MM.1S (cell line): ENCODE measurements at regions not wholly inside any gene's neighbourhood (a gene's known extent, or its start where the extent isn't known, plus 50 kb on each side); places are given as distances from the start of the nearest gene placed in this dataset.

ENCODE experiments used
- EZH2 ChIP-seq: fragments of 300-600 bp; sonication (generic); optimal IDR thresholded peaks from 2 replicates; pipeline ENCODE3; 2017; ENCODE audit warnings: low read depth, mild to moderate bottlenecking, antibody characterized with exemption, low read length, mixed read lengths
- TF ChIP-seq, protein P1 (sequence below): fragments of 300-600 bp; sonication (generic); IDR thresholded peaks from 2 replicates; pipeline ENCODE4 v1.5.1; 2016; ENCODE audit warnings: antibody characterized with exemption, low read length, mixed read lengths

DNA sequence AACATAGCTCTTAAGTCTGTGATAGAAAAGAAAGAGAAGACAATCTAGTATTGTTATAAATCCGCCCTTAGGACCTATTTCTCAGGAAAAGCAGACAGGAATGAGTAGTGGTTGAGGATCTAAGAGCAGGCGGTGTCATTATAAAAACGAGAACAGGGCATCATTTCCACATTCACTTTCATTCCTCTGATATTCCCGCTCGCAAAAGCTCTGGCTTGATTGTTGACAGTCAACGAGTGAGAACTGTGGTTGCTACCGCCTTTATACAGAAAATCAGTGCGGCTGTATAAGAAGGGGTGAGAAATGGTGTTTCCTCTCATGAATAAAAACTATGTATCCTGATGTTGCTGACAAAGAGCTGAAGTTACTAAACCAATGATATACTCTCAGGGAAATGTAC is 1409.6 kb upstream of the WWC1 start:
- TF ChIP-seq, protein P1, sequence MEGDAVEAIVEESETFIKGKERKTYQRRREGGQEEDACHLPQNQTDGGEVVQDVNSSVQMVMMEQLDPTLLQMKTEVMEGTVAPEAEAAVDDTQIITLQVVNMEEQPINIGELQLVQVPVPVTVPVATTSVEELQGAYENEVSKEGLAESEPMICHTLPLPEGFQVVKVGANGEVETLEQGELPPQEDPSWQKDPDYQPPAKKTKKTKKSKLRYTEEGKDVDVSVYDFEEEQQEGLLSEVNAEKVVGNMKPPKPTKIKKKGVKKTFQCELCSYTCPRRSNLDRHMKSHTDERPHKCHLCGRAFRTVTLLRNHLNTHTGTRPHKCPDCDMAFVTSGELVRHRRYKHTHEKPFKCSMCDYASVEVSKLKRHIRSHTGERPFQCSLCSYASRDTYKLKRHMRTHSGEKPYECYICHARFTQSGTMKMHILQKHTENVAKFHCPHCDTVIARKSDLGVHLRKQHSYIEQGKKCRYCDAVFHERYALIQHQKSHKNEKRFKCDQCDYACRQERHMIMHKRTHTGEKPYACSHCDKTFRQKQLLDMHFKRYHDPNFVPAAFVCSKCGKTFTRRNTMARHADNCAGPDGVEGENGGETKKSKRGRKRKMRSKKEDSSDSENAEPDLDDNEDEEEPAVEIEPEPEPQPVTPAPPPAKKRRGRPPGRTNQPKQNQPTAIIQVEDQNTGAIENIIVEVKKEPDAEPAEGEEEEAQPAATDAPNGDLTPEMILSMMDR, result no peak
- no peak for TF ChIP-seq EZH2
